NCI-H226 (cell line): ENCODE measurements at regions not wholly inside any gene's neighbourhood (a gene's known extent, or its start where the extent isn't known, plus 50 kb on each side); places are given as distances from the start of the nearest gene placed in this dataset.
"Not testable (repeated sequence)": the region's sequence is repeated elsewhere in the genome, so short reads cannot be mapped to it uniquely, and the experiment has no call there.

Source experiments
- DNase-seq: peaks from one replicate; pipeline ENCODE4 v3.0.0-alpha.2; 2015

DNA sequence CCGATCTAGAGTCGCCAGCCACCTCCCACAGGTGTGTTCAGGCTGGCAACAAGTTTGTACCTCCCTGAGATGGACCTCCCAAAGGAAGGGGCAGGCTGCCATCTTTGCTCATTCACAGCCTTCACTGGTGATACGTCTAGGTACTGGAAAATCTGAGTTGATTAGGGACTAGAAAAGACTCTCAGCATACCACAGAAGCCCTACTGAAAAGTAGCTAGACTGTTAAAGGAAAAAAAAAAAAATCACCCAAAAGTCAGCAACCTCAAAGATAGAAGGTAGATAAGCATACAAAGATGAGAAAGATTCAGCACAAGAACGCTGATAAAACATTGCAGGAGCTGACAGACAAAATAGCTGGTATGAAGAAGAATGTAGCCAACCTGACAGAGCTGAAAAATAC is 128.6 kb upstream of the WDR75 start:
- no peak for DNase-seq

- DNase-seq, result no peak
Measured at GRCh38 chr2:189318761-189319160, 122.5 kb upstream of the WDR75 start.

DNA sequence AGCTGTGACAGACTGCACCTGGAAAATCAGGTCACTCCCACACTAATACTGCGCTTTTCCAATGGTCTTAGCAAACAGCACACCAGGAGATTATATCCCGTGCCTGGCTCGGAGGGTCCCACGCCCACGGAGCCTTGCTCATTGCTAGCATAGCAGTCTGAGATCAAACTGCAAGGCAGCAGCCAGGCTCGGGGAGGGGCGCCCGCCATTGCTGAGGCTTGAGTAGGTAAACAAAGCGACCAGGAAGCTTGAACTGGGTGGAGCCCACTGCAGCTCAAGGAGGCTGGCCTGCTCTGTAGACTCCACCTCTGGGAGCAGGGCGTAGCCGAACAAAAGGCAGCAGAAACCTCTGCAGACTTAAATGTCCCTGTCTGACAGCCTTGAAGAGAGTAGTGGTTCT is 121.8 kb upstream of the WDR75 start:
- not testable (repeated sequence) for DNase-seq

- peak; percentile 49 for DNase-seq
Measured at GRCh38 chr2:189327879-189328847, 113.1 kb upstream of the WDR75 start.

DNA sequence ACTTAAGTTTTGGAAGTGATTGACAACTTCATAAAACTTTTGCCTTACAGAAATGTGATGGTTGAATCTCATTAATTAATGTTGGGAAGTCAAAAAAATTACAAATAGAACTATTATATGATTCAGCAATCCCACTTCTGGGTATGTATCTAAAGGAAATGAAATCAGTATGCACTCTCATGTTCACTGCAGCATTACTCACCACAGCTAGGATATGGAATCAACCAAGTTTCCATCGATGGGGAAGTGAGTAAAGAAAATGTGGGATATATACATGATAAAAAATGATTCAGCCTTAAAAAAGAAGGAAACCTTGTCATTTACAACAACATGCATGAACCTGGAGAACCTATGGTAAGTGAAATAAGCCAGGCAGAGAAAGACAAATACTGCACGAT is 112.4 kb upstream of the WDR75 start:
- peak; percentile 42 for DNase-seq

DNA sequence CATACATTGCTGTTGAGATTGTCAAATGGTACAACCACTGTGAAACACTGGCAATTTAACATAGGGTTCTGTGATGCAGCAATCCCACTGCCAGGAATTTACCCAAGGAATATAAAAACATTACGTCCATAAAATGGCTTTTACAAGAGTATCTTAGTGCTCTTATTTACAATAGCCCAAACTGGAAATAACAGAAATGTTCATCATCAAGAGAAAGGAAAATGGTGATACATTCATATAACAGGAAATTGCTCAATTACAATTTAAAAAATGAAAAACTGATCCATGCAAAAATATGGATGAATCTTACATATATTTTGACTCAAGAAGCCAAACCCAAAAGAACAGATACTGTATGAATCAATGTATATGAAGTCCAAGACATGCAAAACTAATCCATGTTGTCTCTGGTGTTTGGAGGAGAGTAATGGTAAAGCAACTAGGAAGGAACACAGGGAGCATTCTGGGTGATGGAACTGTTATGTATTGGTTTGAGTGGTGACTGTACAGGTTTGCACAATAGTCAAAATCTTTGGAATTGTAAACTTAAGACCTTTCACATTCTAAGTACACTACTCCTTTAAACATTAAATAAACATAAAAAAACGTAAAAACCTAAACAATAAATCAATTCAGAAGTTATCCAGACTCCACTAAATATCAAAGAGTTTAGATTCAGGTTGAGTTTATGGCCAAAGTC is 104.8 kb upstream of the WDR75 start:
- DNase-seq, result no peak

DNA sequence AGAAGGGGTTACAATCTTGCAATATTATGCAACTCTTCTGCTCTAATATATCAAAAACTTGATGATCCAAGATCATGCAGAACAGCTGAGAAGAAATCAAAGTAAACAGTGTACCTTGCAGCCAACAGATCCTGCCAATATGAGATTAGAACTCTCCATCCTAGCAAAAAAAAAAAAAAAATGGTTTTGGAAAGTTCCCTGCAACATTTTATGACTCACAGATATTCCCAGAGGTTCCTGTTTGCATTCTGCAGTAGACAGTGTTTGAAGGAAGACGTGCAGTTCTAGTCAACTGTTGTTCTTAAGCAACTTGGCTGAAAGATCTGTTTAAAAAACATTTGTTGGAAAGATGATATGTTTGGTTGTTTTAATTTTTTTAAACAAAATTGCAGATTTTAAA is 103.6 kb upstream of the WDR75 start:
- peak; percentile 37 for DNase-seq

GRCh38 chr2:189338115-189338514 is 103.2 kb upstream of the WDR75 start:
- DNase-seq, result no peak

DNA sequence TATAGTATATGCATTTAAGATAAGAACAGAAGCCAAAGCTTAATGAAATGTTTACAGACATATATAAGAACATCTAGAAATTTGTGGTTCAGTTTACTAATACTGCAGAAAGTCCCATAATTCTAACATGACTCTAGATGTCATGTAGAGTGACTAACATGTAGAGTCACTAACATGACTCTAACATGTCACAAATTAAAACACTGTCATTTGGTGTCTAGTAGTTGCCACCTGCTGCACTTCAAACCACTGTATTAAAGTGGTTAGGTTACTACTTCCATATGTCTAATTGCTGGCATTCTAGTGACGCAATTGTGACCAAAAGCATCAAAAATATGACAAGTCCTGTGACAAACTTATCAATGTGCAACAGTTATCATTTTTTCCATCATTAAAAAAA is 100.2 kb upstream of the WDR75 start:
- DNase-seq, result no peak

DNA sequence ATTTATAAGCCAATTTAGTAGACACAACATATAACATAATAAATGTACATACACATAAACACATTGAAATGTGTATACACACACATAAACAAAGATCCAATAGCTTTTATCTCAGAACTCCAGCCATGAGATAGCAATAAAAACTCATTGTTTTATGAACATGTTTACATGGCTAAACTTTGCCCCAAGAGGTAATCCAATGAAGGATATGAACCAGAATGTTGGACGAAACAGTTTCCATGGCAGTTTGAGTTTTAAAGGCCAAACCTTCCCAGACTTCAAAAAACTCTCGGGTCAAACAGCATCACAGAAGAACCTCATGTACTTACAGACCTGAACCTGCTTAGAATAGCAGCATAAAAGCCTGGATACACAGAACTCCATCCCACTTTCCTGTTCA is 97.2 kb upstream of the WDR75 start:
- DNase-seq, result no peak

DNA sequence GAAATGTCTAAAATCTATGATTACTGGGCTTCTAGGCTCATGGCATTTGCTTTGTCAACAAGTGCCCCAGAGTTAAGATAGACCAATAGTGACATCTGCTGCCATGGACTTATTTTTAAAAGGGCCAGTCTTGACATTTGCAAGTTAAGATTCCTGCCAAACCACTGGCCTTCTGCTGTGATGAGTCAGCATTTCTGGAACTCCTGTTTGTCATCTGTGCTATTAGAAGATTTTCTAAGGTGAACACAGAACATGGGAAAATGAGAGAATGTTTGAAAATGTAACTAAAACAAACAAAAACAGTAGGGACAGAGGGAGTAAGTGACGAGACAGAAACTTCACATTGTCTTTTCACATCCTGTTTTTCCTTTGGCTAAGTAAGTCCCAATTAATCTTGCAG is 93.7 kb upstream of the WDR75 start:
- peak; percentile 72 for DNase-seq

GRCh38 chr2:189348369-189348768 is 92.9 kb upstream of the WDR75 start:
- DNase-seq, result no peak

GRCh38 chr2:189350540-189351209 is 90.6 kb upstream of the WDR75 start:
- no peak for DNase-seq

GRCh38 chr2:189351933-189352332 is 89.3 kb upstream of the WDR75 start:
- DNase-seq, result not testable (repeated sequence)

- not testable (repeated sequence) for DNase-seq
Measured at GRCh38 chr2:189357375-189357774, 83.9 kb upstream of the WDR75 start.

DNA sequence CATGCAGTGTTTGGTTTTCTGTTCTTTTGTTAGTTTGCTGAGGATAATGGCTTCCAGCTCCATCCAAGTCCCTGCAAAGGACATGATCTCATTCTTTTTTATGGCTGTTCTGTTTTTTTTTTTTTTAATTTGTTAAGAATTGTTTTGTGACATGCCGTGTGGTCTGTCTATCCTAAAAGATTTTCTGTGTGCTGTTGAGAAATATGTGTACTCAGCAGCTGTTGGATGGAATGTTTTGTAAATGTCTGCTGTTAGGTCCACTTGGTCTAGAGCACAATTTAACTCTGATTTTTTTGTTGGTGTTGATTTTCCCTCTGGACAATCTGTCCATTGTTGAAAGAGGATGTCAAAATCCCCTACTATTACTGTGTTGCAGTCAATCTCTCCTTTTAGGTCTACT is 80.4 kb upstream of the WDR75 start:
- no peak for DNase-seq

GRCh38 chr2:189362283-189362682 is 79.0 kb upstream of the WDR75 start:
- DNase-seq, result no peak

GRCh38 chr2:189363559-189363958 is 77.7 kb upstream of the WDR75 start:
- DNase-seq, result peak; percentile 82

- no peak for DNase-seq
Measured at GRCh38 chr2:189364607-189365006, 76.7 kb upstream of the WDR75 start.

DNA sequence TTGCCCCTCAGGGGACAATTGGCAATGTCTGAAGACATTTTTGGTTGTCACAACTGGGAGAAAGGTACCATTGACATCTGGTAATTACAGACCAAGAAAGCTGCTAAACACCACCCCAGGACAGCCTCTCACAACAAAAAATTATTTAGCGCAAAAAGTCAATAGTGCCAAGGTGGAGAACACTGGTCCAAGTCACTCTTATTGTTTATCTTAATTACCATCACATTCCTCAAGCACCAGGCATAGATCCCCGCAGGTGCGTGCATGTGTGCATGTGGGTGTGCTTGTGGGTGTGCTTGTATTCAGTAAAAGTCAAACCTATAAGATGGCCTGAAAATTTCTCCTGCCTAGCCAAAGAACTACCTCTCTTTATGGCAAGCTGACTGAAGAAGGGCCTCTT is 74.9 kb upstream of the WDR75 start:
- no peak for DNase-seq

DNA sequence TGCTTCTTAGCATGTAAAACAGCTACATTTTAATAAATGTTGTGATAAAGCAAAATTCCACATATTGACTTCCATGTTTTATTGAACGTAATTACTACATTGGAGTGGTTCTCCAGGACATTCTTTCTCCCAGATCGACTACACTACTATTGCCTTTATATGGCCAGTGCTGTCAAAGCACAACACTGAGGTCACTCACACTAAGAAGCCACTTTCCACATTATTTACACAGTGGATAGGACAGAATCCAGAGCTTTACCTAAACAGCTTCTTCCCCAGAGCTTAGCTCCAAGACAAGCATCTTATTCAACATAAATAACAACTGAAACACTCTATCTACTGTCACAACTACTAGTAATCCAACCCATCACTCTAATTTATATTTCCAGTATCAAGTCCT is 73.9 kb upstream of the WDR75 start:
- no peak for DNase-seq

DNA sequence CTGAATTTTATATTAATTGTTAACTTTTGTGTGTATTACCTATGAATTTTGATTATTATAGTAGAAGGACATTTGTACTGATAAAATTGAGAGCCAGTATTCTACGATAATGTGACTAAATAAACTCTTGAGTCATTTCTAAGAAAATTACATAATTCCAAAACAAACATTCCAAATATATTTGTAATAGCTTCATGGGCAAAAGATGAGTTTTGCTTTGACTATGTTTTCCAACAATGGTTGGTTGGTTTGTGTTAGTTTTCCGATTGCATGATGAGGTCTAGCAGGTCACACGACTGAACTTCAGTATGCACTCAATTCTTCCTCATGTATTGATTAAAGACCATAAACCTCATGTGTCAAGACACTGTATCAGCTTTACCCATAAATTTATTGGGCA is 71.7 kb upstream of the WDR75 start:
- DNase-seq, result peak; percentile 61

DNA sequence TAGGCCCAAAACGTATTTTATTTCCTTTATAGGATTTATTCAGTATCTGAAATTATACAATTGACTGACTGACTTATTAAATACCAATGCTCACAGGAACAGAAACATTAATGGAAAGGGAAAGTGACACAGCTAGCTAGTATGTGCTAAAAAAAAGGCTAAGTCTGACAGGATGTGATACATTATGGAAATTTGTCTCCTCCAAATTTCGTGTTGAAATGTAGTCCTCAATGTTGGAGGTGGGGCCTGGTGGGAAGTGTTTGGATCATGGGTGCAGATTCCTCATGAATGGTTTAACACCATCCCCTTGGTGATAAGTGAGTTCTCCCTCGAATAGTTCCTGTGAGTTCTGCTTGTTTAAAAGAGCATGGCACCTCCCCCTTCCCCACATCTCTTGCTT is 70.6 kb upstream of the WDR75 start:
- DNase-seq, result peak; percentile 85
